COR-L47 (cell line): ENCODE measurements at regions not wholly inside any gene's neighbourhood (a gene's known extent, or its start where the extent isn't known, plus 50 kb on each side); places are given as distances from the start of the nearest gene placed in this dataset.

Source experiments
- DNase-seq: peaks from one replicate; lab custom pipeline; 2025; lab: John Stamatoyannopoulos, UW

DNA sequence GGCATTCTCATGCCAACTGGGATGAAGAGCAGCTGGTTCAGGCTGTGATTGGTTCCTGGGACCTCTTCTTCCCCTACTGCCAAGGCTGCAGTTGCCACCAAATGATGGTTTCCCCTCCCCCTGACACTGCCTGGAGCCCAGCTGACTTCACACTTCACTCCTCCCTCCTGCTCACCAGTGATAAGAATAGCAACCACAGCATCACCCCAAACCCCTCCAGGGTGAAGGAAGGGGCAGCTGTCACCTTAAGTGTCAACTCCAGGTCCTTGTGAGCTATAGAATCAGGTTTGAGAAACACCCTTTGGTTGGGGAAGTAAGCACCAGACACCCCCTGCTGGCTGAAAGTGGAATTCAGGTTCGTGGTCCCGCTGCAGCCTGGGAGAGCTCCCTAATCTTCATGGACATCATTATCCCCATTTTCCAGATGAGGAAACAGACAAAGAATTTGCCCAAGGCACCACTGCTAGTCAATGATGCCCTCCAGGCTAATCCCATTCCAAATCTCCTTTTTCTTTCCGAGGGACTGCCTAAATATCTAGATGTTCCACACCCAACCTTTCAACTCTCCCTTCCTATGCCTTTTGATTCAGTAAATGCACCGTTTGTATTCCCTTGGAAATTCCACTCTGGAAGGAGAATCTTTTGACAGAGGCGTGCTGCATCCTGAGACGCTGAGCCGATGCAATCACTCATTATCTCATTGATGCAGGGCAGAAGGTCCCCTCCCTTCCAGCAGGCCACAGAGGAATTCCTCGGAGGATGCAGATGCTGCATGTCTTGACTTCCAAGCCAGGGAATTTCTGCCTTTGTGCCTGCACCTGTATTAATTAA, 50.6 kb upstream of the UQCRFS1 start:
- no peak for DNase-seq

DNA sequence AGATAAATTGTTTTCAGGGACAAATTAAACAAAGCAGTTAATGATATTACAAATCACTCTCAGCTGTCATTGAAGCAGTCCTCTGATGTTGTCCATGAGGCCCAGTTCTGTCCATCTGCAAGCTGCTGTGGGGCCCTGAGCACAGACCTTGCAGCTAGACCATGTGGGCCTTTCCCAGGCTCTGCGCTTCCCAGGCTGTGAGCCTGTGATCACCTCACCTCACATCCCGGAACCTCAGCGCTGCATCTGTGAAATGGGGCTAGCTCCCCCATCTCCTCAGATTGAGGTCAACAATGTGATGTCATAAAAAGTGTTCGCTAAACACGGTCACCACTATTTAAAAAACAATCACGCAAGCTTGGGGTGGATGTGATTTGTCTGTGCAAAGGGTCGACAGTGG, 51.9 kb upstream of the UQCRFS1 start:
- no peak for DNase-seq

DNA sequence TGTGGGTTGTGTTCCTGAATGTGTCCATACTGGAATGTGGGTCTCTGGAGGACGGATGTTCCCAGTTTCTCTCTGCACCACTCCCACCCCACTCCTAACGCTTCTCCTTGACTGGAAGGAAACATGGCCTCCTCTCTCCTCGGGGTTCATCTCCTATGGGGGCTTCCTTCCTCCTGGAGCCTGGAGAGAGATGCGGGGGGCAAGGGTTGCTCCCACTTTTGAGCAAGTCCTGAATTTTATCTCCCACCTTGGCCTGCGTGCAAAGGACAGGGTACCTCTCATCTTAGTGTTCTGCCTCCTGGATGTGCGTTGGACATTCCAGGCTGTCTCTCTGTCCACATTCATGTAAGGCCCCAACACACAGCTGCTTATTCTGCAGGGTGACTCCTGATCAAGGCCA, 52.5 kb upstream of the UQCRFS1 start:
- no peak for DNase-seq

DNA sequence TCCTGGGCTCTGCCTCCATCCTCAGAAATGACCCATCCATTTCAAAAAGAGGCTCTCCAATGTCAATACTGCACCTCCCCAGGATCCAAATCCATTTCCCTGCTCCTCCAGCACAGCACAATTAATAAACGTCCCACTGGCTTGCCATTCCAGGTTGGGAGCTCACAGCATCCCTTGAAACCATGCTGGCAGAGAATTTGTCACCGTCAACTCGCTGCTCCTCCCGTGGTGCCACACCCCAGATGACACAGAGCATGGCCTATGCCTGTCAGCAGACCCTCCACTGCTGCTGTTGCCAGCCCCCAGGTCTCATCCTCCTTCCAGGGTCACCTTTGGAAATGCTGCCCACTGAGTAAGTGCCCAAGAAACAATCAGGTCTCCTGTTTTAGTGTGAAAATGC, 53.0 kb upstream of the UQCRFS1 start:
- DNase-seq: no peak

DNA sequence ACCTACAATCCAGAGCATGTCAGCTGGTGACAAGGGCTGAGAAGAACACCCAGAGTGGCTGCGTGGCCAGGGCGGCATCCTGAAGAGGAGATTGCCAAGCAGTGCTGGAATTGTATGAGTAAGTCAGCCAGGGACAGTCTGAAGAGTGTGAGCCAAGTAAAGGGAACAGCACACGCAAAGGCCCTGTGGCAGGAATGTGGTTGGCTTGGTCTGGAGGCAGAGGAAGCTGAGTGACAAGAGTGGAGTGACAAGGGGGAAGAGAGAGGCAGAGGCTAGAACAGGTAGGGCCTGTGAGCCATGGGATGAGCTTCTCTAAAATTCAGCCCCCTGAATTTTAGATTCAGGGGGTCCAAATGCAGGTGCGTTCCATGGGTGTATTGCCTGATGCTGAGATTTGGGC, 53.7 kb upstream of the UQCRFS1 start:
- DNase-seq: no peak

DNA sequence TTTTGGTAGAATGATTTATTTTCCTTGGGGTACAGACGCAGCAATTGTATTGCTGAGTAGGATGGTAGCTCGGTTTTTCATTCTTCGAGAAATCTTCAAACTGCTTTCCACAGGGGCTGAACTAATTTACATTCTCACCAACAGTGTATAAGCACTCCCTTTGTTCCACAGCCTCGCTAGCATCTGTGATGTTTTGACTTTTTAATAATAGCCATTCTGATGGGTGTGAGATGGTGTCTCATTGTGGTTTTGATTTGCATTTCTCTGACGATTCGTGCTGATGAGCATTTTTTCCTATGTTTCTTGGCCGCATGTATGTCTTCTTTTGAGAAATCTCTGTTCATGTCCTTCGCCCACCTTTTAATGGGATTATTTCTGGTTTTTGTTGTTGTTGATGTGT, 54.8 kb upstream of the UQCRFS1 start:
- DNase-seq: no peak

DNA sequence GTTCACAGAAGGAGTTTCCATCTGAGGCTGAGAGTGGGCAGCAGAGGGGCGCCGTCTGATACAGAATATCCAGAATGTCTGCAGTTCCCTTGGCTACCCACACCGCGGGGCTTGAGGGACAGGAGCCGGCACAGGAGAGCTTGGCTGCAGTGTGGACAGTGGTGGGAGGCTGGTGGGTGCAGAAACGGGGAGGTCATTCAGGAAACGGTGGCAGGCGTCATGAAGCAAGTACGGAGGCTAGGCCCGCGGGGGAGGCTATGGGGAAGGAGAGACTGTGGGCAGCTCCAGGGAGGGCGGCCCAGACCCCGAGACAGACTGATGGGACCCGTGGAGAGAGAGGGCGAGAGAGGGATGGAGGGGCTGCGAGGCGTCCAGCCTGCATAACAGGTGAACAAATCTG, 55.2 kb upstream of the UQCRFS1 start:
- DNase-seq: no peak

DNA sequence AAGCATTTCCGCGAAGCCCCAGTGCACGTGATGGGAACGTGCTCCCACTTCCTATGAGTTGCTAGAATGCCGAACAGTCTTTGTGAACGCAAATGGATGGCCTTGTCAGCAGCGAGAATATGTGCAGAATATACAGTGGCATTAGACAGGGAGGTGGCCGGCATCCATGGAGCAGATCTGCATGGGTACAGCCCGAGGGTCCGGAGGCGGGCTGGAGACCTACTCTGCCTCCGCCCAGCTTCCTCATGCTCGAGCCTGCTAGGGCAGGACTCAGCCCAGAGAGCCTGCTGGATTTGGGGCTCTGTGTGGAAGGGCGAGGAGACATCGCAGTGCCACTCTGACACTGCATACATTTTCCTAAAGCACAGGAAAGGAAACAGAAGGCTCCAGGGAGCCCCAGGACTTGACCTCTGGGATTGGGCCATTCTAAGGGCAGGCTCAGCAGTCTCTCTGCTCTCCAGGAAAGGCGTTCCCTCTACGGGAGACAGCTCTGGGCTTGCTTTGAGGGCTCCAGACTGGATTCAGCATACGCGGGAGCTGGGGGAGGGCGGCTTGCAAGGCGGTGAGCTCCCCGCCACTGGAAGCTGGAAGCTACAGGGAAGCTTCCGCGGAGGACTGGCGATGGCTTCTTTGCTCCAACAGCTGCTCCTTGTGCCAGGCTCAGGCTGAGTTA, 55.9 kb upstream of the UQCRFS1 start:
- DNase-seq: no peak

DNA sequence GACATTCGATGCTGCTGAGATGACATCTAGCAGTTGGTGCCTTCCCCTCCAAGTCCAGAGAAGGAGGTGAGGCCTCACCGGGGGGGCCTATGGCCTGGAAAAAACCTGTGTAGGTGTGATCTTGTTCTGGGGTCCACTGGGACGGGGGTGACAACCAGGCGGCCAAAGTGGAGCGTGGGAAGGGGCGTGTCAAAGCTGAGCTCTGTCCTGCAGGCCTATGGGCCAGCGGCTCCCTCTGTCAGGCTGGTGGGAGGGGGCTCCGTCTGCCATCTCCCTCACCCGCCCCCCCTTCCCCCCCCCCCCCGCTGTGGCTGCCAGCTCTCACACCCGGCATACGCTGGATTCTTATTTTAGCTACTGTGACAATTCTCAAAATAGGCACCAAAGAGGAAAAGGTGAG, 56.7 kb upstream of the UQCRFS1 start:
- no peak for DNase-seq

DNA sequence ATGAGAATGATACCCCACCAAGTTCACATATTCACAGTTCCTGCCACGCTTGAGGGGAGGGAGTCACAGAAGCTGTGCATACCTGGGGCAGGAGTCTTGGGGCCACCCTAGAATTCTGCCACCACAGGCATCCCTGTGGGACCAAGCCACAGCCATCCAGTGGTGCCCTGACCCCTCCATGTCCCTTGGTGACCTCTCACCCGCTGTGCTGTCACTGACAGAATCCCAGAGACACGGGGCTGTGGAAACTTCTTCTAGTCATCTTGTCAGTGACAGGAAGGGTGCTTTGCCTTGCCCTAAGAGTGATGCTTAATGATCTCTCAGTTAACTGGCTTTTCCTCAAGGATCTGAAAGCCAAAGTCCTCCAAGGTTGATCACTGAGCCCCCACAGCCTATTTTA, 58.4 kb upstream of the UQCRFS1 start:
- no peak for DNase-seq

DNA sequence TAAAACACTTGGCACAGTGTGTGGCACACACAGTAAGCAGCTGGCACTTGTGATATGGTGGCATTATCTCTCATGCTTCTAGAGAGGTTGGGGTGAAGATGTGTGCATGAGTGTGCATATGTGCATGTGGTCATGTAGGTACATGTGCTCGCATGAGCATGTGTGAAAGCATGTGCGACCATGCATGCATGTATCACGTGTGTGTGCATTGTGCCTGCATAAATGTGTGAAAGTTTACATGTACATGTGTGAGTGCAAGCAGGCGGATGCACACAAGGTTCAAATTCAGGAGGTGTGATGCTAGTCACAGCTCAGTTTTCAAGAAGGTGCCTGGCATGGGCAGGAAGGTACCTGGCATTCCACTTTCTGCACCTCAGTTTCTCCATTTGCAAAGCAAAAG, 59.0 kb upstream of the UQCRFS1 start:
- no peak for DNase-seq

DNA sequence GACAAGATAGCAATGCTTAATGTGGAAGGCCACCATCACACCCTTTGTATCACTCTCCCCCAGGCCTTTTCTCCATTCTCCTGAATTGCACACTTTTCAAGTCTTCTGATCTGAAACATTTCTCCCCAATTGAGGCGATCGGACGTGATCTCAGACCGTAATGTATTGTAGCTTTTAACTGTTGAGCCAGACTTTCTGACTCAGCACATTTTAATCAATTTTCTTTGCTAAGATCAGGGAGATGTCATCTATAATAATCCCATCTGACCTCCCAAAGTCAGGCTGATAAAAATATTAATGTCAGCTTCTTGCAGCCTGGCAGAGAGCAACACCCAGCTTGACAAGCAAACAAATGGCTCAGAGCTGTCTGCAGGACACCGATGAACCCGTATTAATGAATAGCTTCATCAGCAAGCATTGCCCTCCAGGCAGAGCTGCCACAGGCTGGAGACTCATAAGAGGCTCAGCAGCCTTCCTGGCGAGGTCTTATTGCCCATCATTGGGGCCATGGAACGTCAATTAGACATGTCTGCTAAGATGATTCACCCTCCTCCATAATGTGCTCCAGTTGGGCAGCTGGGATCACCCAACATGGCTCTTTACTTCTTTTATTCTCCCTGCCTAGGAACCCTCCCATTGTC, 60.2 kb upstream of the UQCRFS1 start:
- no peak for DNase-seq

DNA sequence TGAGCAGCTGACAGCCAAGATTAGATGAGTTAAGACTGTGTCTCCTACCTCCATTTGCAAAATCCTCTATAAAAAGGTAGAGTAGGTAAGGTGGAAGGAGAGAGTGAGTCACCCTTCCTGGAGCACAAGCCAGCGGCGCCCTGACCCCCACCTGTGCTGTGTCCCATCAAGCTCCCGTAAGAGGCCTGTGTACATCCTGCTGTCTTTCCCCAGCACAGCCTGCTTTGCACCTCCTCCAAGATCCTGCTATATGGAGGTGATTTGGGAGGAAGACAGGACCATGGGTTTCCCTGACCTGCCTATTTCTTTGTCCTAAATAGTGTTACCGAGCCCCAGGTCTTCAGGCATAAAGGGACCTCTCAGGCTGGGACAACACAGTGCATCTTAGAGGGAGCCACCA, 62.3 kb upstream of the UQCRFS1 start:
- no peak for DNase-seq

DNA sequence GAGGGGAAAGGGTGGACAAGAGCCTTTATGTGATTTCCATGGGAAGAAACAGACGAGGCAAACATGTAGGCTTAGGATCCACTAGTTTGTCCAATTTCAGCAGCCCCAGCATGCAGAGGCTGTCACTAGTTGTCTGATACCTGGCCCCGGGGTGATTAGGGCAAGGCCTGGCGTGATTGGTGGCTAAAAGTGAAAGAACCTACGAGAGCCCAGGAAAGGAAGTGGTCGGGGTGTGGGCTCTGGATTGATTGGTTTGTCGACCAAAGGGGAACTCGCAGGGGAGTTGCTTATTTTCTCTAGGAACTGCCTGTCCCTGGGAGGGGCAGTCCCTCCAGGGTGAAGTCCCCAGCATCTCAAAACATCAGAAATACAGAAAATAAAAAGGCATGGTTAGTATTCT, 64.2 kb upstream of the UQCRFS1 start:
- peak; percentile 11 for DNase-seq

DNA sequence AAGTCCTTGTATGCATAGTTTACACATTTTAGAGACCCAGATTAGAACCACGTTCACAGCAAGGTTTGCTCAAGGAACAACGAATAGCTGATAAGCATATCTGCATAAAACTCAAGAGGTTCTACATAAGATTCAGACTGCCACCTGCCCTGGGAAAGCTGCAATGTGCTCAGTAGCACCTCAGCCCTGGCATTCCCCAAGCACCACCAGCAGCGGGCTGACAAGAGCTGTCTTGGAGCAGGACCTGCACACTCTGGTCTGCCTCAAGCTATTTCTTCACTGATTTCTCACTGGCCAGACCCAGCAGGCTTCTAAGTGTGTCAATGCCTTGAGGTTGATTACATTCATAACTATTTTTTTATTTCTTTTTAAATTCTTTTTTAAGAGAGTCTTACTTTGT, 65.8 kb upstream of the UQCRFS1 start:
- no peak for DNase-seq

DNA sequence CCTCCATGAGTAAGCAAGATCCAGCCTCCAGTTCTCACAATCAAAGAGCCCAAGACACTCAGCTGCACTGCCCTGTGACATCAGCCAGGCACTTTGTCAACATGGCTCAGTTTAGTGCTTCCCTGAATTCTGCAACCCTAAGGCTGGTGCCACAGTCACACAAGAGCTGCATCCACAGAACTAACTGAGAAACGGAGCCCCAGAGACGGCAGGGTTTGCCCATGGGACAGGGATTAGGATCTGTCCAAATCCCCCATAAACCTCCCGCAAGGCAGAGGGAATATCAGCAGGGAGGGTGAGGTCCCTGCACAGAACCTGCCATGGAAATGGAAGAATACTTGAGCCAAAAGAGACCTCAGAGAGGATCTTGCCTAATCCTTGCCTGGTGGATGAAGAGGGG, 70.4 kb upstream of the UQCRFS1 start:
- no peak for DNase-seq

DNA sequence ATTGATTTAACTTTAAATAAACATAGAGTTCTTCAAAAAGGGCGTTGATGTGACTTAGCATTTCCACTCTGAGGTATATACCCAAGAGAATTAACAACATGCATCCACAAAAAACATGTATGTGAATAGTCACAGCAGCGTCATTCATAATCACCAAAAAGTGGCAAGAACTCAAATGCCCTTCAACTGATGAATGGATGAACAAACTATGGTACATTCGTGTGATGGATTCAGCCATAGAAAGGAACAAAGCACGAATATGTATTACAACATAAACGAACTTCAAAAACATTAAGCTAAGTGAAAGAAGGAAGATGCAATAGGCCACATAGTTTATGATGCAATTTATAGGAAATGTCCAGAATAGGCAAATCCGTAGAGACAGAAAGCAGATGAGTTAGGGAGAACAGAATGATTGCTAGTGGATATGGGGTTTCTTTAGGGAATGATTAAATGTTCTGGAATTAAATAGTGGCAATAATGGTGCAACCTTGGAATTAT, 72.3 kb upstream of the UQCRFS1 start:
- no peak for DNase-seq

DNA sequence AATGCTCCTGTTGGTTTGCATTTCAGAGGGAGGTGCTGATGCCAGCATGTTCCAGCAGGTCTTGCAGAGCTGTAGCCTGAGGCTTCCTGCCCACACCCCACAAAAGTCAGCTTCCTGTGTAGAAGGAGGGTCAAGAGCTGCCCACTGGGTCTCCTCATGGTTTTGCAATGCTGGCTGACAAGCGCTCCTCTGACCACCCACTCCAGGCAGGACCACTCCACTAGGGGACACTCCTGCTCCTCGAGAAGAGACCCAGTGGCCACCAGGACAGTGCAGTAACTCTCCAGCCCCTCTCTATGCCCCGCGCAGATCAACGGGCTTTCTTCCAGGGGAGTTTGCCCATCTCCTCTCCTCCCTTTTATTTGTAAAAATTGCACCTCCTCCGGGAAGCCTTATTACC, 72.9 kb upstream of the UQCRFS1 start:
- DNase-seq: peak; percentile 55

DNA sequence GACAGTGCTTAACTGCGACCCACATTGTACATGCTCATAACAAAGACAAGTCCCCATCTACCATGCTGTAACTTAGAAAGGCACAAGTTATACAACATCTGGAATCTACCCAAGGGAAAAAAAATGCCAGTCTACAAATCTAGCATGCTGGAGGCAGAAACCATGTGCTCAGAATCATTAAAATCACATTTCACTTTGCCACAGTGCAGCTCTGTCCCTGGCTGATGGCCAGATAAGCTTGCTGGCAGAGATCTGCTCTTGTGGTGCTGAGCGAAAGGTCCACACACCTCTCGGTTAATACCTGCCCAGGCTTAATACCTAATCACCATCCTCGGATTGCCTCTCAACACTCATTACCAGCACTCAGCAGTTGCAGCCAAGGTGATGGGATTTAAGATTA, 74.1 kb upstream of the UQCRFS1 start:
- DNase-seq: peak; percentile 14

DNA sequence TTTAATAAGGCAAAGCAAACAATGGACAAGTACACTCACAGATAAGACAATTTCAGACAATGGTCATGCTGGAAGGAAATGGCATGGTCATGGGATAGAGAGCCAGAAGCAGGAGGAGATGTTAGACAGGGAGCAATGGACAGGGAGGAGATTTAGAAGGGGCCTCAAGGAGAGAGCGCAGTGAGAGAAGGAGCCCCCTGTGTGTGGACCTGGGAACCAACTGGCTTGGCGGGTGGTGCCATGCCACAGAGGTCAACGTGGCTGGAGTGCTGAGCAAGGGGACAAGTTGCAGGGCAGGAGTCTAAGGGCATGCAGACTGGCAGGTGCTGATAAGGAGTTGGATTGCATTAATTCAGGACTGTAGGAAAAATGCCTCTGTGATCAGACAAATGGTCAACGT, 75.3 kb upstream of the UQCRFS1 start:
- no peak for DNase-seq

DNA sequence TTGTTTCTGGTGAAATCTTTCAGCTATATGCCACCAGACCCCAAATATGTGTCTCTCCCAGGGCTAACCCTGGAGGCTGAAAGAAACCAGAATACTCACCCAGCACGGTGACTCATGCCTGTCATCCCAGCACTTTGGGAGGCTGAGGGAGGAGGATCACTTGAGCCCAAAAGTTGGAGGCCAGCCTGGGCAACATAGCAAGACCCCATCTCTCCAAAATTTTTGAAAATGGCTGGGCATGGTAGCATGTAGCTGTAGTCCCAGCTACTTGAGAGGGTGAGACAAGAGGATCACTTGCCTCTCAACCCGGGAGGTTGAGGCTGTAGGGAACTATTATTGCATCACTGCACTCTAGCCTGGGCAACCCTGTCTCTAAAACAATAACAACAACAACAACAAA, 76.1 kb upstream of the UQCRFS1 start:
- DNase-seq: no peak

DNA sequence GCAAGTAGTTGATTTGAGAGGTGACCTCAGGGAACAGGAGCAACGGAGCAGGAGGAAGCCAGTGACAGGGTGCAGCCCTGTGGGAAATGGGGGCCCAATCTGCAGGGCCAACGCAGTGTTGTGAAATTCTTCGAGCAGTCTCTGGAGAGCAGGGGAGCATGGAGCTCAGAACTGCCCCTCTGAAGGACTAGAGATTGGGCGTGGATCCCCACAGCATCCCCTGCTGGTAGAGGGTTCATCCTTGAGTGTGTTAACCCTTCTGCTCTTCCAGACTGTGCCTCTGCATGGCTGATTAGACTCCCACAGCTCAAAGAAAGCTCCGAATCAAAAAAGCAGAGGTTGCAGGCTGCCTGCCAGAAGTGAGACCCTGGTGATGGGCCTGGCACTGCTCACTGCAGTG, 77.9 kb upstream of the UQCRFS1 start:
- no peak for DNase-seq

DNA sequence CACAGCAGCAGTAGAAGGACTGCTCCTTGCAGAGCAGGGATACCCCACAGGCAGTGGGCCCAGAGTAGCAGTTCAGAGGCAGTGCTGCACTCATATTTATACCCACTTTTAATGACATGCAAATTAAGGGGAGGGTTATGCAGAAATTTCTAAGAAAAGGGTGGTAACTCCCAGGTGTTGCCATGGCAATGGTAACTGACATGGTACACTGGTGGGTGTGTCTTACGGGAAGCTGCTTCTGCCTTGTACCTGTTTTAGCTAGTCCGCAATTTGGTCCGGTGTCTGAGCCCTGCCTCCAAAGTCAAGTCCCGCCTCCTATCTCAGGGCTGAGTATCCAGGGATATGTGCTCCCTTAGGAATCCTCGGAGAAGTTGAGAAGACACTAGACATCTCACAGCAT, 79.2 kb upstream of the UQCRFS1 start:
- DNase-seq: no peak
